ENCODE measurements at regions not wholly inside any gene's neighbourhood (a gene's known extent, or its start where the extent isn't known, plus 50 kb on each side); places are given as distances from the start of the nearest gene placed in this dataset.

- TF ChIP-seq POLR2AphosphoS5 (IDR thresholded peaks at IDR 0.05; ENCODE audit: low read depth, low read length) = no peak
- TF ChIP-seq POLR2A (IDR thresholded peaks at IDR 0.05; ENCODE audit: low read depth, low read length) = no peak
- TF ChIP-seq TAF1 (IDR thresholded peaks at IDR 0.05; ENCODE audit: borderline replicate concordance, low read depth, low read length) = no peak
These were observed 50.4 kb upstream of the C7orf33 start for GRCh38 chr7:148540041-148540738.
